ENCODE measurements at regions not wholly inside any gene's neighbourhood (a gene's known extent, or its start where the extent isn't known, plus 50 kb on each side); places are given as distances from the start of the nearest gene placed in this dataset.

DNA sequence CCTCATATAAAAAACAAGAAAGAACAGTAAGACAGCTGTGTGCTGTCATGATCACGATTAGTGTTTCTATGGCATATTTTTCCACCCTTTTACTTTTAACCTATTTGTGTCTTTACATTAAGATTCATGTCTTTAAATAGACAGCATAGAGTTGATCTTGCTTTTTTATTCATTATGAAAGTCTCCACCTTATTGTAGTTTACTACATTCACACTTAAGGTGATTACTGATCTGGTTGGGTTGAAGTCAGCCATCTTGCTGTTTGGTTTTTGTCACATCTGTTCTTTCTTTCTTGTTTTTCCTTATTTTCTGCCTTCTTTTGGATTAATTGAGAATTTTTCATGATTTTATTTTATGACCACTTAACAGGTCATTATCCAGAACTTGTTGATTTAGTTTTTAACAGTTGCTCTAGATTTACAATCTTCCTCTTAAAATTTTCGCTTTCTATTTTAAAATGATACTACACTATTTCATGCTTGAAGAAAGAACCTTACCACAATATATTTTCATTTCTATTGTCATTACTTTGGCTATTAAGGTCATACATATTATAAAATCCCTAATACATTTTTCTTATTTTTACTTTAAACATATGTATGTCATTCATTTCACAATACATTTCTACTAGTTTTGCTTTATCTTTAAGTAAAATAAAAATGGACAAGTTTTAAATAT lies 292.5 kb downstream of the SH3GL2 start:
- 91 to 93% methylated on average over 2 of the region's 2 CpGs for WGBS, 2 donors
- H3K4me3 ChIP-seq = no peak overlapping the region
- TF ChIP-seq, protein P1, sequence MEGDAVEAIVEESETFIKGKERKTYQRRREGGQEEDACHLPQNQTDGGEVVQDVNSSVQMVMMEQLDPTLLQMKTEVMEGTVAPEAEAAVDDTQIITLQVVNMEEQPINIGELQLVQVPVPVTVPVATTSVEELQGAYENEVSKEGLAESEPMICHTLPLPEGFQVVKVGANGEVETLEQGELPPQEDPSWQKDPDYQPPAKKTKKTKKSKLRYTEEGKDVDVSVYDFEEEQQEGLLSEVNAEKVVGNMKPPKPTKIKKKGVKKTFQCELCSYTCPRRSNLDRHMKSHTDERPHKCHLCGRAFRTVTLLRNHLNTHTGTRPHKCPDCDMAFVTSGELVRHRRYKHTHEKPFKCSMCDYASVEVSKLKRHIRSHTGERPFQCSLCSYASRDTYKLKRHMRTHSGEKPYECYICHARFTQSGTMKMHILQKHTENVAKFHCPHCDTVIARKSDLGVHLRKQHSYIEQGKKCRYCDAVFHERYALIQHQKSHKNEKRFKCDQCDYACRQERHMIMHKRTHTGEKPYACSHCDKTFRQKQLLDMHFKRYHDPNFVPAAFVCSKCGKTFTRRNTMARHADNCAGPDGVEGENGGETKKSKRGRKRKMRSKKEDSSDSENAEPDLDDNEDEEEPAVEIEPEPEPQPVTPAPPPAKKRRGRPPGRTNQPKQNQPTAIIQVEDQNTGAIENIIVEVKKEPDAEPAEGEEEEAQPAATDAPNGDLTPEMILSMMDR (IDR thresholded peaks at IDR 0.05) = no peak
- TF ChIP-seq POLR2A (IDR thresholded peaks at IDR 0.05) = no peak
- TF ChIP-seq EP300 (IDR thresholded peaks at IDR 0.05) = no peak
- no peaks in the 10 kb centered on the region for H3K36me3 ChIP-seq
- H3K27me3 ChIP-seq = no peaks in the 10 kb centered on the region
- no peak for DNase-seq (ENCODE audit: low spot score in 2 of 2)
- H3K9me3 ChIP-seq = no peaks in the 10 kb centered on the region
- no peak overlapping the region for H3K27ac ChIP-seq
- no peaks in the 10 kb centered on the region for H3K4me1 ChIP-seq

DNA sequence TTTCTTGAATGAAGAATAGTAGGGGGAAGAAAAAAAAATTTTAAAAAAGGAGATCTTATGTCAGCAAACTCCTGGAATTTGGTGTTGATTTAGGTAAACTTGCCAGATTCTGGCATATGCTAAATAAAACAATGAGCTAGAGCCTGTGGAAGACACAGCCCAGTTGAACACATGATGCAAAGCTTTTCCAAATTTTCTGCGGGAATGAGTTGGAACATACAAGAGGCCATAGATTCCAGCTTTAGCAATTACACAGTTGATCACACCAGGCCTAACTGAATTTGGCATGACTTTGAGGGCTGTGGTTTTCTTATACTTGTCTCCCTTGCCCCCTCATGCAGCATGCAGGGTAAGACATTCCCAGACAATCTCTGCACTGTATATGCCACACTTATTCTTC lies 297.0 kb downstream of the SH3GL2 start:
- 23 to 33% methylated on average over 1 of the region's 1 CpG for WGBS, 2 donors
- no peaks in the 10 kb centered on the region for H3K9me3 ChIP-seq
- DNase-seq (ENCODE audit: low spot score in 2 of 2) = no peak

DNA sequence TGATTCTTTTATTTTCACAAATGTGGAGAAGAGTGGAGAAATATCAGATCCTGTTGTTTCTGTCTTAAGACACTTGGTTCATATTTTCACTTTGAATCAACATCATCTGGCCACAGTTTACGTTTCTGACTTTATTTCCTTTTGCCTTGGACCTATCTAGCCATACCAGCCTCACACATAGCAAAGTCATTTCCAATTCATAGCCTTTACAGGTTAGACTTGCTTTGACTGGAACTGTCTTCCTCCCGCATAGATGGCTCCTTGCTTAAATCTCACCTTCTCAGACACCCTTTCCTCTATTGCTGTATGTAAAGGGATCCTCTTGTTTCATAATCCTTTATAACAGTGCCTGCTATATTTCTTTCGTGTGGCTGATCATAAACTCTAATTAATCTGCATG lies 297.8 kb downstream of the SH3GL2 start:
- no peak overlapping the region for H3K27ac ChIP-seq
- TF ChIP-seq POLR2A (IDR thresholded peaks at IDR 0.05) (no peak), EP300 (IDR thresholded peaks at IDR 0.05) (no peak)
- TF ChIP-seq, protein P1 (IDR thresholded peaks at IDR 0.05) = no peak
- no peaks in the 10 kb centered on the region for H3K4me1 ChIP-seq
- no peak overlapping the region for H3K4me3 ChIP-seq
- H3K36me3 ChIP-seq = no peaks in the 10 kb centered on the region
- H3K9me3 ChIP-seq = no peaks in the 10 kb centered on the region
- no peak for DNase-seq (ENCODE audit: low spot score in 2 of 2)
- no peaks in the 10 kb centered on the region for H3K27me3 ChIP-seq
- WGBS, 2 donors = 87 to 89% methylated on average over 3 of the region's 3 CpGs

More for the DNA sequence above, 297.0 kb downstream of the SH3GL2 start:
- TF ChIP-seq POLR2A (IDR thresholded peaks at IDR 0.05) (no peak), EP300 (IDR thresholded peaks at IDR 0.05) (no peak)
- TF ChIP-seq, protein P1 (IDR thresholded peaks at IDR 0.05) = no peak
- no peak overlapping the region for H3K27ac ChIP-seq
- H3K27me3 ChIP-seq = no peaks in the 10 kb centered on the region
- H3K4me1 ChIP-seq = no peaks in the 10 kb centered on the region
- no peak overlapping the region for H3K4me3 ChIP-seq
- no peaks in the 10 kb centered on the region for H3K36me3 ChIP-seq

DNA sequence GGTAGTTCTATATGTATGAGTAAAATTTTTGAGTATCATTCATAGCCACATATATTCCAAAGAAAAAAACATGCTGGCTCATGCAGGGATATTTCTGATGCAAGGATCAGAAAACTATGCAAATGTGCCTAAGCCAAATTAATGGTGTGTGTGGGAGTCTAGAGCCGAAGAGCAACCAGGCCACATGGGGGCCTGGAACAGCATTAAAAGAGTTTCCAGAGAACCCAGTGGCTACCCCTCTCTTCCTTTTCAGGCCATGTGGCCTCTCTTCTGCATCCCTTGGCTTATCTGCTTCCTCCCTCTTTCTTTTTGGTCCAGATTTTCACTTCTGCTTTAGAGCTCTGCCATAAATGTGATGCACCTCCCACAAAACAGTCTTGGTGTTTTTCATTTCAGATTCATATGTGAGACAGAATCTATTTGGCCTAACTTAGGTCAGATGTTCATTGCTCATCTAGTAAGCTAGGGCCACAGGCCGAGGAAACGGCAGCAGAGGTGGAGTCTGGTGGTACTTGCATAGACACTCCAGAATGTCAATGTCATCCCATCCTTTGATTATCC lies 300.0 kb downstream of the SH3GL2 start:
- Histone ChIP-seq H3K36me3 (no peaks in the 10 kb centered on the region), H3K4me3 (no peak overlapping the region), H3K27me3 (no peaks in the 10 kb centered on the region), H3K9me3 (no peaks in the 10 kb centered on the region), H3K4me1 (no peaks in the 10 kb centered on the region), H3K27ac (no peak overlapping the region)
- no peak for TF ChIP-seq POLR2A (IDR thresholded peaks at IDR 0.05)
- TF ChIP-seq, protein P1 (IDR thresholded peaks at IDR 0.05) = no peak
- no peak for TF ChIP-seq EP300 (IDR thresholded peaks at IDR 0.05)
- WGBS, 2 donors = 83 to 85% methylated on average over 3 of the region's 3 CpGs
- DNase-seq (ENCODE audit: low spot score in 2 of 2) = no peak

DNA sequence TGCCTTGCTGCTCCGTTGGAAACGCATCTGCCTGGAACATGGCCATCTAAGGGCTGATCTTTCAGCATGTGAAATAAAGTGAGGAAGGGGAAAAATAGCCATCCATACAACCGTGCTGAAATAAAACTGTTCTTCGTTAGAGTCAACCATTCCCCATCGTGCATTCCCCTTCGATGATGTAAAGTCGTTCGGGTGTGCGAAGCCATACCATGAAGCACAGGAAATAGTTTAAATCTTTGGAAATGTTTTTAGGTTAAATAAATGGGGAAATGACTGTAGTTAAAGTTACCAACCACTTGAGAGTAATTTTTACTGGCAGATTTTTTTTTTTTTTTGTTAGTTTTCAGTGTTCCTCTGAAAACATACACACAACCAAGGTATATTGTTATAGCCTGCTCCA lies 302.5 kb downstream of the SH3GL2 start:
- no peak overlapping the region for H3K4me3 ChIP-seq
- TF ChIP-seq, protein P1 (IDR thresholded peaks at IDR 0.05) = no peak
- no peak for TF ChIP-seq EP300 (IDR thresholded peaks at IDR 0.05)
- no peak for TF ChIP-seq POLR2A (IDR thresholded peaks at IDR 0.05)
- WGBS, 2 donors = 59 to 74% methylated on average over 9 of the region's 9 CpGs
- no peaks in the 10 kb centered on the region for H3K36me3 ChIP-seq
- H3K27ac ChIP-seq = no peak overlapping the region
- H3K4me1 ChIP-seq = no peaks in the 10 kb centered on the region
- no peak for DNase-seq (ENCODE audit: low spot score in 2 of 2)
- H3K9me3 ChIP-seq = no peaks in the 10 kb centered on the region
- no peaks in the 10 kb centered on the region for H3K27me3 ChIP-seq

Data from tibial nerve (tissue), 4 donors.